Heart left ventricle (tissue), 13 donors: ENCODE measurements at regions not wholly inside any gene's neighbourhood (a gene's known extent, or its start where the extent isn't known, plus 50 kb on each side); places are given as distances from the start of the nearest gene placed in this dataset.

Experiments used
- CTCF ChIP-seq, 12 donors: fragments of 200-600 bp; sonication (generic) in 4 of 12; IDR thresholded peaks; one replicate each; pipeline versions ENCODE4 v1.5.0 to v1.8.0; 2018 to 2022; ENCODE audit warnings: antibody characterized with exemption in 12 of 12, mild to moderate bottlenecking in 5 of 12
- POLR2A ChIP-seq, 2 donors: fragments of 450-650 bp; IDR thresholded peaks; one replicate each; pipeline ENCODE4 v1.6.1; 2017; ENCODE audit warnings: antibody characterized with exemption in 2 of 2, mild to moderate bottlenecking in 2 of 2, moderate library complexity in 2 of 2
- donor health status: ischemic (EF 13 %, LVEDD 7.1; RV severe dilation, severe dysfunction).
- donor health status: DM: no; HTN: yes; CAD: no.
- donor health status: DM: no; HTN: no; CAD: no.
- donor health status: ischemic (EF 25% LVEDD 6.9; RV normal size, moderate dysfunction).
- donor health status: ischemic (EF 25% LVEDD 5.7; RV mildly dilated, moderate dysfunction).
- donor health status: ischemic (EF 35%, LVEDD 5.7; RV mildly dilated, moderate dysfunction).
- donor health status: nonischemic (EF 11% LVEDD 7.7; RV severe dilation, severe dysfunction).
- donor health status: DM: yes; HTN: yes; CAD: no.
- donor health status: PGD.
- donor health status: ischemic (EF 29% LVEDD 5.4; RV normal size, mild dysfunction).
- donor health status: nonischemic (EF 23%, LVEDD 6.1; RV moderate dilation, normal function).

- no peak for TF ChIP-seq CTCF (IDR thresholded peaks at IDR 0.05)
- TF ChIP-seq POLR2A (IDR thresholded peaks at IDR 0.05), result no peak
Observed at GRCh38 chr15:35657679-35658311, 111.8 kb upstream of the DPH6 start.
